GM23248 (cell line): ENCODE measurements at regions not wholly inside any gene's neighbourhood (a gene's known extent, or its start where the extent isn't known, plus 50 kb on each side); places are given as distances from the start of the nearest gene placed in this dataset.

Experiments used
- EZH2 ChIP-seq: fragments of 200-600 bp; sonication (generic); IDR thresholded peaks from 2 replicates; pipeline ENCODE4 v1.6.1; 2018; ENCODE audit warnings: antibody characterized with exemption, mild to moderate bottlenecking; ENCODE audit not compliant: insufficient read depth, poor library complexity, severe bottlenecking
- EZH2phosphoT487 ChIP-seq: fragments of 200-600 bp; sonication (generic); IDR thresholded peaks from 2 replicates; pipeline ENCODE4 v1.6.1; 2018; ENCODE audit warnings: antibody characterized with exemption, moderate library complexity, mild to moderate bottlenecking, low read depth; ENCODE audit not compliant: insufficient read depth

GRCh38 chr2:21818212-21818795, 694.5 kb downstream of the TDRD15 start:
- TF ChIP-seq EZH2, result no peak
- TF ChIP-seq EZH2phosphoT487, result no peak
